ENCODE measurements at regions not wholly inside any gene's neighbourhood (a gene's known extent, or its start where the extent isn't known, plus 50 kb on each side); places are given as distances from the start of the nearest gene placed in this dataset.

DNA sequence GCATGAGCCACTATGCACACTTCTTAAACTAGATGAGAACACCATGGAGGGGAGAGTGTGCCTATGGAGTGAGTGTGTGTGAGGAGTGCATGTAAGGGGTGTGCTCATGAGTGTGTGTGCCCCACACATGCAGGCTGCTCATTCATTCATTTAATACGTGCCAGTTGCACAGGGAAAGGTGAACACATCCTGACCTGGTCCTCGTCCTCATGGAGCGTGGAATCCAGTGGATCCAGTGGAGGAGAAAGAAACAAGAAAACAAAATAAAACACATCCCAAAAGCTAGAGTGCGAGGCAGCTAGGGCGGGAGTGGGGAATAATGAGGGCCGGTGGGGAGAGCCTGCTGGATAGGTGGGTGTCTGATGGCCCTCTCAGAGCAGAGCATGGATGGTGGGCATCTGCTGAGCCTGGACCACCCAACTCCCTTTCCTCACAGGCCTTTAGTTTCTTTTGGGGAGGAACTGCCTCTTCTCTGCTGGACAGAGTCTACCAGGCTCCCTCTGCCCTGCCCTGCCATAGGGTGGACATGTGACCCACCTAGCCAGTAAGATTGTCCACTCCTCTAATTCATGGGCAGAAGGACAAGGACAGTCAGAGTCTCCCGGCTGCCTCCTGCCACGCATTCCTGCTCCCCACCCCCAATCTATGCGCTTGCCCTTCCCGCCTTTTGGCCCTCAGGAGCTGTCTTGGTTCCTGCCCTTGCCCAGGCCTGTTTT, 204.3 kb downstream of the RAB11FIP4 start:
- TF ChIP-seq, protein P1, sequence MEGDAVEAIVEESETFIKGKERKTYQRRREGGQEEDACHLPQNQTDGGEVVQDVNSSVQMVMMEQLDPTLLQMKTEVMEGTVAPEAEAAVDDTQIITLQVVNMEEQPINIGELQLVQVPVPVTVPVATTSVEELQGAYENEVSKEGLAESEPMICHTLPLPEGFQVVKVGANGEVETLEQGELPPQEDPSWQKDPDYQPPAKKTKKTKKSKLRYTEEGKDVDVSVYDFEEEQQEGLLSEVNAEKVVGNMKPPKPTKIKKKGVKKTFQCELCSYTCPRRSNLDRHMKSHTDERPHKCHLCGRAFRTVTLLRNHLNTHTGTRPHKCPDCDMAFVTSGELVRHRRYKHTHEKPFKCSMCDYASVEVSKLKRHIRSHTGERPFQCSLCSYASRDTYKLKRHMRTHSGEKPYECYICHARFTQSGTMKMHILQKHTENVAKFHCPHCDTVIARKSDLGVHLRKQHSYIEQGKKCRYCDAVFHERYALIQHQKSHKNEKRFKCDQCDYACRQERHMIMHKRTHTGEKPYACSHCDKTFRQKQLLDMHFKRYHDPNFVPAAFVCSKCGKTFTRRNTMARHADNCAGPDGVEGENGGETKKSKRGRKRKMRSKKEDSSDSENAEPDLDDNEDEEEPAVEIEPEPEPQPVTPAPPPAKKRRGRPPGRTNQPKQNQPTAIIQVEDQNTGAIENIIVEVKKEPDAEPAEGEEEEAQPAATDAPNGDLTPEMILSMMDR (IDR thresholded peaks at IDR 0.05) = no peak
- Histone ChIP-seq H3K4me3 (no peak overlapping the region), H3K27ac (peak overlapping the region; percentile 89 to 95)
- peak; percentile 73 for DNase-seq (ENCODE audit: low spot score)

DNA sequence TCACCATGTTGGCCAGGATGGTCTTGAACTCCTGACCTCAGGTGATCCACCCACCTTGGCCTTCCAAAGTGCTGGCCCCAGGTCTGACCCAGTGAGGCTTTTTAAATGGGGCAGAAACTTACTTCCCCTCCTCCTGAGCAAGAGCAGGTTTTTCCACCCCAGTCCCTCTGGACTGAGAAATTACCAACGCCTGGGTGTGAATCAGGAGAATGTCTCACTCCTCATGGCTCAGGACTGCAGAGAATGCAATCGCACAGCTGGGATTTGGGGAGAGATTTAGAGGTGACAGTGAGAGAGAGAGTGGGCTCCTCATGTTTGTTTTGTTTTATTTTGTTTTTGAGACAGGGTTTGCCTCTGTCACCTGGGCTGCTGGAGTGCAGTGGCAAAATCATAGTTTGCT, 203.6 kb downstream of the RAB11FIP4 start:
- Histone ChIP-seq H3K27ac (peak overlapping the region; percentile 89 to 95), H3K4me3 (no peak overlapping the region)
- TF ChIP-seq, protein P1 (IDR thresholded peaks at IDR 0.05) = no peak
- peak; percentile 24 for DNase-seq (ENCODE audit: low spot score)

DNA sequence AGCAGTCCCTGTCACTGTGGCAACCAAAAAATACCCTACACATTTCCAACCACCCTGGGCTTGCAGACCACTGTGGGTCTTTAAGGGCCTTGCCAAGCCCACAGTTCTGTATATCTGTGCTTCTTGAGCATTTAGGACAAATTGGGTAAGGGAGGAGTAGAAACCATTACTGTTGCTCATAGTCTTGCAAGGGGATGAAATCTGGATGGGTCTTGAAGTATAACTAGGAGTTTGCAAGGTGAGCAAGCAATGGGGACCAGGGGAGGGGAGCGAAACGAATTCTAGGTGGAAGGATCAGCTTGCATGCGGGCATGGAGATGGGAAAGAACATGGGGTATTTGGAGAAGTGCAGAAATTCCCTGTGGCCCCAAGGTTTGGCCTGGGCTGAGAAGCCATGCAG, 202.9 kb downstream of the RAB11FIP4 start:
- peak; percentile 55 for DNase-seq (ENCODE audit: low spot score)
- peak overlapping the region in 1 of 2 donors; percentile 95 for H3K27ac ChIP-seq
- TF ChIP-seq, protein P1 (IDR thresholded peaks at IDR 0.05) = no peak
- H3K4me3 ChIP-seq = no peak overlapping the region

DNA sequence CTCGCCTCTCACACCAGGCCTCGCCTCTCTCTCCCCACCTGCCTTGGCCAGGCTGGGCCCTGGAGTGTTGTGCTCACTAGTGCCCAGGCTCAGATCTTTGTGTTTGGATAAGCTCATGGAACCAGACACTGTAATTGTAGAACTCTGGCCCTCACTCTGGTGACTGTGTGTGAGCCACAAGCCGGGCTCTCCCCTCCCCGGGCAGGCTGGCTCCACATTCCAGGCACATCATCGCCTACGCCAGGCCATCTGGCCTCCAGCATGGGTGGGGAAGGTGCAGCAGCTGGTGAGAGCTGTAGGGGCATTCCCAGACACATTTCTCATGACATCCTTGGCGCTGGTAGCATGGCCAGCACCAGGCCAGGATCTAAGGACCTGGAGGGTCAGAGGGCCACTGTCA, 202.3 kb downstream of the RAB11FIP4 start:
- TF ChIP-seq, protein P1 (IDR thresholded peaks at IDR 0.05) = no peak
- peak overlapping the region; percentile 52 to 95 for H3K27ac ChIP-seq
- no peak overlapping the region for H3K4me3 ChIP-seq
- no peak for DNase-seq (ENCODE audit: low spot score)

DNA sequence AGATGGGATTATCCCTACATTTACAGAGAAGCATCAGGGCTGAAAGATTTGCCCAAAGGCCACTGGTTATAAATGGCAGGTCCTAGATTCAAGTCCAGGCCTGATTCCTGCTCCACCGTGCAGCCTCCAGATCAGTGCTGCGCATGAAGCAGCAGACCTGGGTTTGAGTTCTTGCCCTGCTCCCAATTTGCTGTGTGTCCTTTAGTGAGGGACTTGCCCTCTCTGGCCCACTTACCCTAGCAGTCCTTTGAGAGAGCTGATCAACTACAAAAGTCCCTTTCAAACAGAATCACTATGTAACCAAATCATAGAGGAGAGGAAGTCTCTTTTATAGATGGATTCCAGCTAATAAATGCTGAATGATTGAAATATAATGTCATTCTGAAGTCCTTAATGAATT, 200.4 kb downstream of the RAB11FIP4 start:
- TF ChIP-seq, protein P1 (IDR thresholded peaks at IDR 0.05) = no peak
- Histone ChIP-seq H3K4me3 (no peak overlapping the region), H3K27ac (no peak overlapping the region)
- DNase-seq (ENCODE audit: low spot score) = no peak

DNA sequence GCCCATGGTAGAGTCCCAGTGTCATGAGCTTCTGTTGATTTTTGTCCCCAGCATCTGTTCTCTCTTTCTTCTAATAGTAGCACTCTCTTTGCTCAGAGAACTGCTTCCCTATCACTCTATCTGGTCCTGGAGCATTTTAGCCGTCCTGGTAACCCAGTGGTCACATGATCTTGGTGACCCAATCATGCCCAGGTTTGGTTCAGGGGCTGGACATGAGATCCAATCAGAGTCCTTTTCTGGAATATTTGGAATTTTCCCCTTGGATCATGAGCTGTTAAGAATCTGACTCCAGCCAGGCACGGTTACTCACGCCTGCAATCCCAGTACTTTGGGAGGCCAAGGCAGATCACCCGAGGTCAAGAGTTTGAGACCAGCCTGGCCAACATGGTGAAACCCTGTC, 197.0 kb downstream of the RAB11FIP4 start:
- no peak for DNase-seq (ENCODE audit: low spot score)
- TF ChIP-seq, protein P1 (IDR thresholded peaks at IDR 0.05) = no peak
- no peak overlapping the region for H3K4me3 ChIP-seq
- H3K27ac ChIP-seq = no peak overlapping the region

DNA sequence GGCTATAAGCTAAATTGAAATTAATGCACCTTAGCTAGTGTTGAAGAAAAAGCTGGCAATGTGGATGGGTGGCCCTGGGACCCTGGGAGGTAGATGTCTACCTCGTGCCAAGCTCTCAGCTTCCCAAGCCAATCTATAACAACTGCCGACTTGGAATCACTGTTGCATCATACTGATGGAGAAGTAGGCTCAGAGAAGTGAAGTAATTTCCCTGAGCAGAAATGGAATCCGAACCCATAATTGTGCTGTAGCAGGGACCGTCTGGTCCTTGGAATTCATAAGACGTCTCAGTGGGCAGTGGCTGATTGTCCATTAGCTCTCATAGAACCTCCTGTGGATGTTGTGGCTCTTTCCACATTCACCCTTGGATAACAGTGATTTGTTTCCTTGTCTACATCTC, 196.6 kb downstream of the RAB11FIP4 start:
- Histone ChIP-seq H3K4me3 (no peak overlapping the region), H3K27ac (no peak overlapping the region)
- TF ChIP-seq, protein P1 (IDR thresholded peaks at IDR 0.05) = no peak
- DNase-seq (ENCODE audit: low spot score) = no peak
